ENCODE measurements at regions not wholly inside any gene's neighbourhood (a gene's known extent, or its start where the extent isn't known, plus 50 kb on each side); places are given as distances from the start of the nearest gene placed in this dataset.

- Histone ChIP-seq H2AFZ (replicated peaks; ENCODE audit: low read length, poor library complexity) (no peak overlapping the region), H4K20me1 (ENCODE audit: insufficient read depth, low read length) (no peaks in the 10 kb centered on the region), H2BK5ac (ENCODE audit: low read depth, low read length, poor library complexity, severe bottlenecking) (no peak overlapping the region), H3K27ac (ENCODE audit: insufficient read depth, low read length) (no peak overlapping the region), H3K18ac (ENCODE audit: low read depth, low read length) (no peak overlapping the region), H3K4ac (ENCODE audit: low read depth, low read length) (no peak overlapping the region), H3K9ac (ENCODE audit: low read depth, low read length) (no peak overlapping the region), H3K56ac (ENCODE audit: extremely low read depth, insufficient read depth, low read length) (no peak overlapping the region), H3K4me2 (ENCODE audit: low read depth, low read length) (no peak overlapping the region), H2AK5ac (ENCODE audit: low read depth, low read length) (no peak overlapping the region), H3K27me3 (ENCODE audit: control insufficient read depth, insufficient read depth, low read length) (peaks cover 34% of the 10 kb centered on the region), H2AK9ac (replicated peaks; ENCODE audit: low read depth, low read length, poor library complexity) (no peak overlapping the region), H4K91ac (ENCODE audit: insufficient read depth, low read depth, low read length) (no peak overlapping the region), H3K36me3 (ENCODE audit: control insufficient read depth, insufficient read depth, low read length) (no peaks in the 10 kb centered on the region), H3K14ac (replicated peaks; ENCODE audit: low read depth, low read length) (no peak overlapping the region), H3K4me3 (ENCODE audit: insufficient read depth, low read depth, low read length) (no peak overlapping the region), H3K79me1 (ENCODE audit: low read depth in 1 of 2, low read length in 2 of 2) (no peaks in the 10 kb centered on the region), H3K9me3 (ENCODE audit: control insufficient read depth, insufficient read depth, low read length) (no peaks in the 10 kb centered on the region), H3K9me1 (ENCODE audit: insufficient read depth, low read length) (no peaks in the 10 kb centered on the region), H2BK15ac (ENCODE audit: low read depth, low read length) (no peak overlapping the region), H2BK20ac (ENCODE audit: low read depth, low read length) (no peak overlapping the region), H3K23ac (ENCODE audit: low read depth, low read length) (no peak overlapping the region), H2BK120ac (ENCODE audit: low read depth, low read length) (no peak overlapping the region), H3K4me1 (ENCODE audit: control insufficient read depth, insufficient read depth, low read length) (no peaks in the 10 kb centered on the region), H4K5ac (ENCODE audit: low read depth, low read length) (no peak overlapping the region), H4K8ac (ENCODE audit: low read depth in 2 of 2, low read length in 2 of 2) (no peak overlapping the region)
- CTCF ChIA-PET: no interaction called here
- WGBS, 2 experiments (ENCODE audit: extremely low coverage in 2 of 2, insufficient read length in 1 of 2): 67% methylated on average over 3 of the region's 9 CpGs; no CpG with 5 or more reads in 1 of the 2 experiments
- BruUV-seq (replicated peaks): no TSS peak
- intact Hi-C loops (cut with micrococcal nuclease): no loop called here
- no peak for ATAC-seq (ENCODE audit: low read depth)
- TF ChIP-seq FOS (IDR thresholded peaks at IDR 0.05; ENCODE audit: low read depth, low read length) (no peak), RCOR1 (IDR thresholded peaks at IDR 0.05; ENCODE audit: insufficient replicate concordance, low read length) (no peak), RFX5 (IDR thresholded peaks at IDR 0.05; ENCODE audit: low read depth, low read length) (no peak), CTCF (conservative IDR thresholded peaks at IDR 0.05; ENCODE audit: low read depth, low read length) (no peak), MAFK (IDR thresholded peaks at IDR 0.05; ENCODE audit: low read depth, low read length) (no peak), NFE2L2 (IDR thresholded peaks at IDR 0.05; ENCODE audit: low read depth, low read length) (no peak), CHD1 (IDR thresholded peaks at IDR 0.05; ENCODE audit: low read depth, low read length) (no peak)
- dilution Hi-C loops (cut with HindIII; ENCODE audit: low sequenced_read_pairs, unreplicated experiment): no loop called here
- in situ Hi-C loops (cut with MboI; ENCODE audit: low sequenced_read_pairs): no loop called here
- POLR2A ChIA-PET (ENCODE audit: unreplicated experiment): no interaction called here
- DNase-seq: no peak
Observed at GRCh38 chr12:3353621-3354020, 137.4 kb upstream of the PRMT8 start.

All from IMR-90 (cell line).